Activated T-cell treated with anti-CD3 and anti-CD28 coated beads for 24 hours (primary cell): ENCODE measurements at regions not wholly inside any gene's neighbourhood (a gene's known extent, or its start where the extent isn't known, plus 50 kb on each side); places are given as distances from the start of the nearest gene placed in this dataset.
"Not testable (repeated sequence)": the region's sequence is repeated elsewhere in the genome, so short reads cannot be mapped to it uniquely, and the experiment has no call there.

Source experiments
- DNase-seq: peaks from one replicate; pipeline ENCODE4 v3.0.0-alpha.2; 2020; ENCODE audit warnings: low read depth

GRCh38 chr3:107153981-107154380 is 223.3 kb upstream of the CCDC54 start:
- no peak for DNase-seq

DNA sequence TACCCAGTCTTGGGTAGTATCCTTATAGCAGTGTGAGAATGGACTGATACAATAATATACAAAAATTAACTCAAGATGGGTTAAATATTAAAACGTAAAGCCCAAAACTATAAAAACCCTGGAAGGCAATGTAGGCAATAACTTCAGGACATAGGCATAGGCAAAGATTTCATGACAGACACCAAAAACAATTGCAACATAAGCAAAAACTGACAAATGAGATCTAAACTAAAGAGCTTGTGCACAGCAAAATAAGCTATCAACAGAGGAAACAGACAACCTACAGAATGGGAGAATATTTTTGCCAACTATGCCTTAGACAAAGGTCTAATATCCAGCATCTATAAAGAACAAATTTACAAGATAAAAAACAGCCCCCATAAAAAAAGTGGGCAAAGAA is 204.8 kb upstream of the CCDC54 start:
- no peak for DNase-seq

- no peak for DNase-seq
These were observed 192.9 kb upstream of the CCDC54 start for GRCh38 chr3:107184375-107184774.

DNA sequence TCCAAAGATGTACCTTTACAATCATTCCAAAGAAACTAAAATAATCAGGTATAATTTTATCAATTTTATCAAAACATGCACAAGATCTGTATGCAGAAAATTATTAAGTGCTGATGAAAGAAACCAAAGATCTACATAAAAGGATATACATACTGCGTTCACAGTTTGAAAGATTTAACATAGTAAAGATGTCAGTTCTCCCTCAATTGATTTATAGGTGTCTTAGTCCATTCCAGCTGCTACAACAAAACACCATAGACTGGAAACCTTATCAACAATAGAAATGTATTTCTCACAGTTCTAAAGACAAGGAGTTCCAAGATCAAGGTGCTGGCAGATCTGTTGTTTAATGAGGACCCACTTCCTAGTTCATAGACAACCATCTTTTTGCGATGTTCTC is 189.0 kb upstream of the CCDC54 start:
- DNase-seq, result no peak

DNA sequence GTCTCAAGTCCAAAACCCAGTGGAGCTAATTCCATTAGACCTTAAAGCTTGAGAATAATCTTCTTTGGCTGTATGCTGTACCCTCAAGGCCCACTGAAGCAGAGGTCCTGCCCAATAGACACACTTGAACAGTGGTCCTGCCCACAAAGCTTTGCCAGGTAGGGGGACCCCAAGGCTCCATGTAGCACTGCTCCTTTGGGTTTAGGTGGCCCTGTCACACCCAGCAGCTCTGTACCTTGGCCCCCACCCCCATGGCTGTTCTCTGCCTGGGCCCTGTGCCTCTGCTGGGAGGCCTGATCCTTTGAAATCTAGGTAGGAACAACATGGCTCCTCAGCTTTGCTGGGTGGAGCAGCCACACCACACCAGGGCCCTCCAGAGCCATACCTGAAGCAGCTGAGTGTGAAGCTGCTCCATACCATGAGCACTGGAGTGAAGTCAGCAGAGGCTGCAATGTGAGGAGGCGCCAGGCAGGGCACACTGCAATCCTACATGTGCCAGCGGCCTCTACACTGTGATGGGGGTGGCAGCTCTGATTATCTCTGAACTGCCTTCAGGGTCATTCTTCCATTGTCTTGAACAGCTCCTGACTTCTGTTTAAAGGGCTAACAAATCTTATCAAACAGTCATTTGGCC is 188.0 kb upstream of the CCDC54 start:
- no peak for DNase-seq

DNA sequence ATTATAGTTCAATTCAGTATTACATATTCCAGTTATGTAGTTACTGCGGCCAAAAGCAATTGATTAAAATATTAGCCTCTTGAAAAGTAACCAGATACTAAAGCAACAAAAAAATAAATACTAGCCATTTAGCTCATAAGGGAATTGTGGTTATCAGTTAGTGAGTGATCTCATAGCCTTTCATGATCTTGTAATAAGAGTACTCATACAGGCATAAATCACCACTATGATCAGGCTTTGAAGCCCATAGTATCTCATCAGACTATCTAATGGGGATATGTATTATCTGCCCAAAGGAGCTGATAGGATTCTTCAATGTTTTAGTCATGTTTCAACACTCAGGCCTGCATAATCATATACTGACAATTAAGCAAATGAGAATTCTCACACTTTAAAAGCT is 184.1 kb upstream of the CCDC54 start:
- no peak for DNase-seq

DNA sequence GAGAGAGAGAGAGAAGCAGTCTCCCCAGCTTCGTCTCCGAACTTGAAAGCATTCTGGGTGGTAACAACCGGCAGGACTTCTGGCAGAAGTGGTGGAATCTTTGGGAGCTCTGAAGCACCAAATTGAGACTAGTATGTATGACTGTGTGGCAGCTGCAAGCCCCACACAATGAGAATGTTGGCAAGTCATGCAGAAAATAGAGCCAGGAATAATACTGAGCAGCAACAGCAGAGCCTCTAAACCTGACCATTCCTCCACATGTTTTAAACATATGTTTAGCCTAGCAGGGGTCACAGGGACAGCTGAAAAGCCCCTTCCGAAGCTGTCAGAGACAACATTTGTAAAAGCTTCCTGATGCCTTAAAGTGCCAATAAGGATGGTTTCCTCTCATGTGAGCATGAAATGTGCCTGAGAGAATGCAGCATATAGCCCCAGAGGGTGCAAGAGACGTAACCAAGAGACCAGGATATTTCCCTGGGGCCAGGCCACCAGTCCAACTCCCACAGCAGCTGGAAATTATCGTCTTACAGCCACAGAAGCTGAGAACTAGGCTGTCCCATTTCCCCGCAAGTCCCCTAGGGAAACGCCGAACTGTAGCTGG is 178.6 kb upstream of the CCDC54 start:
- no peak for DNase-seq

DNA sequence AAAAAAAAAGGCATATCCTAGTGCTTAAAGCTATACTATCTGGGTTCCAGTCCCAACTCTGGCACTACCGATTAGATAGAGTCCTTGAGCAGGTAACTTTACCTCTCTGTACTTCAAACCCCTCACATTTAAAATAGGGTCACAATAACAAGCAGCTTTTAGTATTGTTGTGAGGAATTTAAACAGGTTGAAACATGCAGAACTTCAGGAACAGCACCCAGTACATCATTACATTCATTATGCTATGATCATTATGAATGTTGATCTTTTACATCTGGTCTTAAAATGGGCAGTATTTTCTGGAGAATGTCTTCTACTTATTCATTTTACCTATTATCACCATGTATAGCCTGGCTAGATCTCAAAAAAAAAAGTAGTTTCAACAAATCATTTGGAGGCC is 176.1 kb upstream of the CCDC54 start:
- no peak for DNase-seq

DNA sequence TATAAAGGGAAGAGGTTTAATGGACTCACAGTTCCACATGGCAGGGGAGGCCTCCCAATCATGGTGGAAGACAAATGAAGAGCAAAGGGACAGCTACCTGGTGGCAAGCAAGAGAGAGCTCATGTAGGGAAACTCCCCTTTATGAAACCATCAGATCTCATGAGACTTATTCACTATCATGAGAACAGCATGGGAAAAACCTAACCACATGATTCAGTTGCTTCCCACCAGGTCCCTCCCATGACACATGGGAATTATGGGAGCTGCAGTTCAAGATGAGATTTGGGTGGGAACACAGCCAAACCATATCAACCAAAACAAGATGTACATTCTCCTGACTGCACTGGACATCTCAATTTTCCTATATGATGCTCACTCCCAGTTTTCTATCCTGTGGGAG is 174.4 kb upstream of the CCDC54 start:
- not testable (repeated sequence) for DNase-seq

GRCh38 chr3:107204121-107204520 is 173.1 kb upstream of the CCDC54 start:
- no peak for DNase-seq

- DNase-seq, result no peak
These were observed 171.9 kb upstream of the CCDC54 start for GRCh38 chr3:107205358-107205757.

DNA sequence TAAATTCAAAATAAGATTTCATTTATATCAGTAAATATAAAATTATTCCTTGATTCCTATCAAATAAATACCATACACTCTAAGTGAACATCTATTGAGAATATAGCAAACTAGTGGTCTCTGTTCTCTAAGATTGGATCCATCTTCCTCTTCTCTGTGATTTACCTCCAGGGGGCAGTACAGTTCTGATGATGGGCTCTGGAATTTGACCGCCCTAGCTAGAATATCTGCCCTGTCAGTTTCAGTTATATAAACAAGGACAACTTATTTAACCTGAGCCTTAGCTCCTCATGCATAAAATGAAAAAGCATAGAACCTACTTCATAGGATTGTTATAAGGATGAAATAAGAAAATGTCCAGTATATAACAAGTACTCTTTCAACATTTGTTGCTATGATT is 171.1 kb upstream of the CCDC54 start:
- DNase-seq, result no peak

GRCh38 chr3:107206945-107207344 is 170.3 kb upstream of the CCDC54 start:
- DNase-seq, result no peak

DNA sequence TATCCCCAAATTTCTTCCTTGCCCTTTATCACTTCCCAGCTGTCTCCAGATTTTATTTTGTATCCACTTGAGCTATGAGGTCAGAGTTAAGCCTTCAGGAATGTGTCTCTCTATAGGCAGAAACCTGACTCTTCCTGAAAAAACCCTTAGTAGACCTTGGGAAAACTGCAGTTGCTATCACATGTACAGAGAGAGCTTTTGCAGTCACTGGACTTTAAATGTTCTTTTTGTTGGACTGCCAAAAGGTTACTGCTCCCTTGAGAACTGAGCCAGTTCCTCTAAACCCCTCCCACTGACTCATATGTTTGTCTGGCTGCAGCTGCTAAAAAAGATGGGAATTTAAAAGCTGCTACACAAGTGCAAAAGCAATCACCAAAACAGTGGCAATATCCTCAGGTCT is 169.1 kb upstream of the CCDC54 start:
- DNase-seq, result no peak

DNA sequence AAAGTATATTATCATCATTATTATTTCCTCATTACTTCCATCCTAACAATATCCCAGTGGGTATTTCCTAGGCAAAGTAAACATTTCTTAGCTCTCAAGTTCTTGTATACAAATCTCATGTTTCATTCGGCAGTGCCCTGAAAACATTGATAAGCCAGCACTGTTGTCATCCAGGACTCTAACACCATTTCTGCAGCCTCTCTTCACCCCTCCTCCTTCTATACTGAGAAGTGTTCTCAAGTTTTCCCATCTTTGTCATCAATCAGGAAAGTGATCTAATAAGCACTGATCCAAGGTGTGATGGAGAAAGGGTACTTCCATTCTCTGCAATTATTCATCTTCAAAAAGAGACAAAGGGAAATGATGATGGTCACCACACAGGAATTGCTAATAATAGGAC is 168.4 kb upstream of the CCDC54 start:
- no peak for DNase-seq

DNA sequence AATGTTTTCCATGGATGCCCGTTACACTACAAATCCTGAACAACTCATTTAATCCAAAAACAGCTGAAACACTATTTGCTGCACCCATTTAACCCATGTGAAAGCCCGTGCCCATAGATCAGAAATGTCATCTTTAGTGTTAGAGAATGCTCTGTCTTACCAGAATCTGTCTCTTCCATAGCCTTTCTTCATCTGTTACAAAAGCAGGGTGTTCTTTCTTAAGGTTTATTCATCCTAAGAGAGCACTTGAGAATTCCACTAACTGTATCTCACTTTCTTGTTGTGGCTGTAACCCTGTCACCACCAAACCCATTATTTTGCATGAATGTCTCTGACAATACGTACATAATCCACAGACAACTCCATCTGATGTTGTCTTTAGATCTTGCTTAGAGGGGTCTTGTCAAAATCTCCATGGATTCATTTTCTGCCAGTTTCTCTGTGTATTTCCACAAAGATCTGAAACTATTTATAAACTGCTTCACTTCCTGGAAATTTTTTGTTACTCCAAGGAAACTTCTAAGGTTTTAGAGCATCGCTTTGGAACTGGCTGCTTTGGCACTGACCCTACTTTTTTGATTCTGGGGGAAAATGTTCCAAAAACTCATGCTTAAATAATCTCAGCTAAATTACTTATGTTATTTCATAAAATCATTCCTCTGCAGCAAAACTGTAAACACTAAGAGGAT is 167.8 kb upstream of the CCDC54 start:
- DNase-seq, result no peak

- no peak for DNase-seq
These were observed 165.6 kb upstream of the CCDC54 start for GRCh38 chr3:107211608-107212007.

DNA sequence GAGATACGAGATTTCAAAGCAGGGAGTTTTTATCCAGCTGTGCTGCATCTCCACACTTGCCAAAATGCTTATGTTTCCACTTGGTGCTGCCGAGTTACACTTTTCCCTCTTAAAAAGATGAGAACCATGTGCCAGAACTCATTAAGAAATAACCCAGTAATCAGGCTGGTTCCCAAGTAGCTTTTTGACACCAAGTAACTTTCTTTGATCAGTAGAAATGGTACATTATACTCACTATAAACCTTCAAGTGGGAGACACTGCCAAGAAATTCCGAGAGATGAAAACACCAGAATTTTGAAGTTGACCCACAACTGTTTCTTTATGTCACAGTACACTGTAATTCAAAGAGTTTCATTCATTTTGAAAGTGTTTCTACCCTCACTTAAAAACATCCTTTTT is 164.6 kb upstream of the CCDC54 start:
- DNase-seq, result no peak

DNA sequence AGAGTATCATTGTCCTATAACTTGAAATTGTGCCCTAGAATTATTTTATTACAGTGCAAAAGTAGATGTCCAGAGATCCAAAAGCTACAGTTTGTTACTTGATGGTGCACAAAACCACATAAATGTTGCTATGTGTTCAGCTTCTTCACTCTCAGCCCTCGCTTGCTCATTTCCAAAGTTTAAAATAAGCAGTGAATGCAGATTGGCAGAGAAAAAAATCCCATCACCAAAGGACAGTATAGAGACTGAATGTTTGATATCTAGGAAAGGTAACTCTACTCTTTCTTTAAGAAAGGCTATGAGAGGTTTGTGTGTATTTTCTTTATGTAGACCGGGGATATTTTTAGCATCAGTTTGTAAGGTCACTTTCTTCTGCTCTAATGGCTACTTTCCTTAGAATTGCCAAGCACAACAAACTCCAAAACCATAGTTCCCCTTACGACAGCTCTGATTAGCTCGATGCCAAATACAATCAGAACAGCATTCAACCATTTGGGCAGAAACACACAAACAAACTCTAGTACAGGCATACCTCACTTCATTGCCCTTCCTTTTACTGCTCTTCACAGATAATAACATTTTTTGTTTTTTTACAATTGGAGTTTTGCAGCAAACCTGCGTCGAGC is 164.1 kb upstream of the CCDC54 start:
- DNase-seq, result no peak

DNA sequence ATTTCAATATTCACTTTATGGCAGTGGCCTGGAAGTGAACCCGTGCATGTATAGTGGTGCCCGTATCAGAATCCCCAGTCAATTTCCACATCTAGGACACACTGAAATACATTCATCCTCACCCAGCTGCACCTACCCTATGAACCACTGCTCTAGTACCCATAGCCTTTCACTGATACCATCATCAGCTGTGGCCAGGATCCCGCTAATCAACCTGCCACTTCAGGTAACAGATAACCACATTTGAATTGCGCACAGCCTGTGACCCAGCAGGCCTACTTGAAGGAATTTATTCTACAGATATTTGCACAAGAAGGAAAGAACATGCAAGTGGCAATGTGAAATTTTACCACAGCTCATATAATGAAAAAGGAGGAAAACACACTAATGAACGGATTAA is 161.0 kb upstream of the CCDC54 start:
- DNase-seq, result no peak

DNA sequence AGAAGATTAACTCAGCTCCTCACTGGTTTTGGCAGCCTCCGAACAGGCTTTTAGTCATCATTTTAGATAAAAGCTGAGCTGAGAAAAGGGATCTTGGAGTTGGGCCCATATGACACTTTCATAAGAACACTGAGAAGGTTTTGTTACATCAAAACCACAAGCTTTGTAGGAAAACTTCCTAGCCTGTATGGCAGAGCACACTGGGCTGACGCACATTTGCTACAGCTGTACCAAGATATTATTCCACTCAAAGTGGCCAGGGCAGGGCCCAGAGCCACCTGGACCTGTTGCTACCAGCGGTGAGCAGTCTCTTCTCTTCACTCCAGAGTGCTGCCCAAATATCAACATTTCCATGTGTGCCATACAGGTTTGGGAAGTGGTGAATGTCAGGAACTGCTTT is 160.5 kb upstream of the CCDC54 start:
- no peak for DNase-seq

- no peak for DNase-seq
These were observed 160.1 kb upstream of the CCDC54 start for GRCh38 chr3:107217172-107217571.

- DNase-seq, result no peak
These were observed 158.4 kb upstream of the CCDC54 start for GRCh38 chr3:107218864-107219269.
